ENCODE measurements at regions not wholly inside any gene's neighbourhood (a gene's known extent, or its start where the extent isn't known, plus 50 kb on each side); places are given as distances from the start of the nearest gene placed in this dataset.

DNA sequence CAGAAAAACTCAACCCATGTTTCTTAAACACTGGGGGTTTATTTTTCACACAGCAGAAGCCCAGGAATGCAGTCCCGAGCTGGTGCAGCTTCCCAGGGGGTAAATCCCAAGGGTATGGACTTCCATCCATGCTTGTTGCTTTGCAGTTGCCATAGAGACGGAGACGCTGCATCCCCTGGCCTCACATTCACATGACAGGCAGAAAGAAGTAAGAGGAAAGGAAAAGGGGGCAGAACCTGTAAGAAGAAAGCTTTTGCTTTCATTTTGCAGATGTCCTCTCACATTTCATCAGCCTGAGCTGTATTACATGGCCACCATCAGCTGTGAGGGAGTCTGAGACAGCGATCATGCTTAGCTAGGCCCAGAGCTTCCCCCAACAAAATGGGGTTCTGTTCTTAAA lies 321.0 kb downstream of the AGTPBP1 start:
- DNase-seq (ENCODE audit: low read depth): no peak
- TF ChIP-seq, protein P1, sequence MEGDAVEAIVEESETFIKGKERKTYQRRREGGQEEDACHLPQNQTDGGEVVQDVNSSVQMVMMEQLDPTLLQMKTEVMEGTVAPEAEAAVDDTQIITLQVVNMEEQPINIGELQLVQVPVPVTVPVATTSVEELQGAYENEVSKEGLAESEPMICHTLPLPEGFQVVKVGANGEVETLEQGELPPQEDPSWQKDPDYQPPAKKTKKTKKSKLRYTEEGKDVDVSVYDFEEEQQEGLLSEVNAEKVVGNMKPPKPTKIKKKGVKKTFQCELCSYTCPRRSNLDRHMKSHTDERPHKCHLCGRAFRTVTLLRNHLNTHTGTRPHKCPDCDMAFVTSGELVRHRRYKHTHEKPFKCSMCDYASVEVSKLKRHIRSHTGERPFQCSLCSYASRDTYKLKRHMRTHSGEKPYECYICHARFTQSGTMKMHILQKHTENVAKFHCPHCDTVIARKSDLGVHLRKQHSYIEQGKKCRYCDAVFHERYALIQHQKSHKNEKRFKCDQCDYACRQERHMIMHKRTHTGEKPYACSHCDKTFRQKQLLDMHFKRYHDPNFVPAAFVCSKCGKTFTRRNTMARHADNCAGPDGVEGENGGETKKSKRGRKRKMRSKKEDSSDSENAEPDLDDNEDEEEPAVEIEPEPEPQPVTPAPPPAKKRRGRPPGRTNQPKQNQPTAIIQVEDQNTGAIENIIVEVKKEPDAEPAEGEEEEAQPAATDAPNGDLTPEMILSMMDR (conservative IDR thresholded peaks at IDR 0.05; ENCODE audit: control insufficient read depth, insufficient read depth, low read depth, low read length): no peak
- no peak overlapping the region for H3K4me3 ChIP-seq (ENCODE audit: control insufficient read depth, low read depth, low read length)

DNA sequence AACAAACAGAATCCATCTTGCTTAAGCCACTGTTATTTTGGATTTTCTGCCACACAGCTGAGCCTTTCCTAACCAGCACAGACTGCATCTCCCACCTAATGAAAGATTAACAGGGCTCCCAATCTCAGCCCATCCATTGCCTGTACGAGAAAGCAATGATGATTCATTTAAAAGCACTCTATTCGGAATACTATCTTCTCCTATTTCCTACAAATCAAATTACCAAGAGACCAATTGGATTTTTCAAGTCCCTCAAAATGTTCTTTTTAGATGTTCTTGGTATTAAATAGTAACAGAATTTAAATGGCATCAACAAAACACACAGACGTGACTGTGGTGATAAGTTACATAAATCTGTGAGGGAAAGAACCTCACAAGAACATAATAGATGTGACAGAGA lies 324.1 kb downstream of the AGTPBP1 start:
- DNase-seq (ENCODE audit: low read depth): no peak
- no peak overlapping the region for H3K4me3 ChIP-seq (ENCODE audit: control insufficient read depth, low read depth, low read length)
- TF ChIP-seq, protein P1 (conservative IDR thresholded peaks at IDR 0.05; ENCODE audit: control insufficient read depth, insufficient read depth, low read depth, low read length): no peak

DNA sequence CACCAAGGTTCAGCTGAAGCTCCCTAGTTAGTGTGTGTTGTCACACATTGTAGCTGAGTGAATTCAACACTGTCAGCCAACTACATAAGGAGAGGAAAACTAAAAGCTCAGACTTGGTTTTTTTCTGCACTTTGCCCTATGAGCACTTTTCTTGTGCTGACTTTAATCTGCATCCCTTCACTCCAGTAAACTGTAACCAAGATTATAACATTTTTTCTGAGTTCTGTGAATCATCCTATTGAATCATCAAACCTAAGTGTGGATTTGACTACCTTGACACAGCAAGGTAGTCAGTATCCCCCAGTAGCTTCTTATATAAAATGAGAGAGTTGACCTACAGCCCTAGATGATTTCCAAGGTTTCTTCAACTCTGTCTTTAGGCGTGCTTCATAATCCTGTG lies 325.0 kb downstream of the AGTPBP1 start:
- no peak for DNase-seq (ENCODE audit: low read depth)
- H3K4me3 ChIP-seq (ENCODE audit: control insufficient read depth, low read depth, low read length): no peak overlapping the region
- TF ChIP-seq, protein P1 (conservative IDR thresholded peaks at IDR 0.05; ENCODE audit: control insufficient read depth, insufficient read depth, low read depth, low read length): no peak

DNA sequence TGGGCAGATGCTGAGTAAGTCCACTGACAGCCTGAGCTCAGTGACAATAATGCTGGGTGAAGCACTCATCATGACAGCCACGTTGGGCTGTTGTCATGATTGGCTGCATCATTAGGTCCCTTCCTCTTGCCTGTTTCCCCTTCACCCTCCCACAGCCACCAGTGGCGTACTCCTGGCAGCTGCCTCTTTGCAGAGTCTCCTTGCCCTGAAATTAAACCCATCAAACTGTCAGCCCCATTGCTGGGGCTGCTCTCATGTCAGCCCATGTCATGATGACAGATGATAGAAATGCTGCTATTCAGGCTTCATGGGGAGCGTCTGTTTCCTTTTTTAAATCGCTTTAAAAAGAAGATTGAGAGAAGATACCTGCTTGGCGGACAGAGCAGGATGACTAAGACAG lies 327.4 kb downstream of the AGTPBP1 start:
- TF ChIP-seq, protein P1 (conservative IDR thresholded peaks at IDR 0.05; ENCODE audit: control insufficient read depth, insufficient read depth, low read depth, low read length): no peak
- no peak for DNase-seq (ENCODE audit: low read depth)
- H3K4me3 ChIP-seq (ENCODE audit: control insufficient read depth, low read depth, low read length): no peak overlapping the region

DNA sequence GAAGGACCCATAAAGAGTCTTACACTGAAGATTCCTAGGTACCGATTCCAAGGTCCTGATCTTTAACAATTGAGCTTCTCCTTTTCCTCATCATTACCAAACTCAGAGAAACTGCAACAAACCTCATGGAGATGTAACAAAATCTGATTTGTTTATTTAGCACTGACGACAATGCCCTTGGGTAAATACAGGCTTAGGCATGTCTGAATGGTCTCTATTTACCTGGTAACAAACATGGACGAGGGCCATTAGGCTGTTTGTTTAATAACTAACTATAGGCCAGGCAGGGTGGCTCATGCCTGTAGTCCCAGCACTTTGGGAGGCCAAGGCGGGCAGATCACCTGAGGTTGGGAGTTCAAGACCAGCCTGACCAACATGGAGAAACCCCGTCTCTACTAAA lies 333.3 kb downstream of the AGTPBP1 start:
- no peak for DNase-seq (ENCODE audit: low read depth)
- TF ChIP-seq, protein P1 (conservative IDR thresholded peaks at IDR 0.05; ENCODE audit: control insufficient read depth, insufficient read depth, low read depth, low read length): no peak

DNA sequence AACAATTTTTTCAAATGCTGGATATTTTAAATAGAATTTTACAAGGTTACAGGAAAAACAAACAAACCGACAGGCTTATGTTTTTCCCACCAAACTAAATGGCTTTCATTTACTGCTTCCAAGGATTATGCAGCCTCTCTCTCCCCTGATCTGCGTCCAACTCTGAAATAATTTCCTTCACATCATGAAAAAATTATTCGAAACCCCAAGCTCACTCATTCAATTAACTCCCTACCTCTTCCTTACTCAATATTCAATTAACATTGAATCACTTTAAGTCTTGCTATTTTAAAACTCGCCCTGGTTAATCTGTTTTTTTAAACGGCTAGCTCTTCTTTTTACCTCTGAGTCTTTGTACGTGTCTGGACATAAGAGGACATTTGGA lies 336.2 kb downstream of the AGTPBP1 start:
- no peak for DNase-seq (ENCODE audit: low read depth)
- H3K4me3 ChIP-seq (ENCODE audit: control insufficient read depth, low read depth, low read length): no peak overlapping the region
- TF ChIP-seq, protein P1 (conservative IDR thresholded peaks at IDR 0.05; ENCODE audit: control insufficient read depth, insufficient read depth, low read depth, low read length): no peak

More for the DNA sequence above, 333.3 kb downstream of the AGTPBP1 start:
- H3K4me3 ChIP-seq (ENCODE audit: control insufficient read depth, low read depth, low read length): no peak overlapping the region

DNA sequence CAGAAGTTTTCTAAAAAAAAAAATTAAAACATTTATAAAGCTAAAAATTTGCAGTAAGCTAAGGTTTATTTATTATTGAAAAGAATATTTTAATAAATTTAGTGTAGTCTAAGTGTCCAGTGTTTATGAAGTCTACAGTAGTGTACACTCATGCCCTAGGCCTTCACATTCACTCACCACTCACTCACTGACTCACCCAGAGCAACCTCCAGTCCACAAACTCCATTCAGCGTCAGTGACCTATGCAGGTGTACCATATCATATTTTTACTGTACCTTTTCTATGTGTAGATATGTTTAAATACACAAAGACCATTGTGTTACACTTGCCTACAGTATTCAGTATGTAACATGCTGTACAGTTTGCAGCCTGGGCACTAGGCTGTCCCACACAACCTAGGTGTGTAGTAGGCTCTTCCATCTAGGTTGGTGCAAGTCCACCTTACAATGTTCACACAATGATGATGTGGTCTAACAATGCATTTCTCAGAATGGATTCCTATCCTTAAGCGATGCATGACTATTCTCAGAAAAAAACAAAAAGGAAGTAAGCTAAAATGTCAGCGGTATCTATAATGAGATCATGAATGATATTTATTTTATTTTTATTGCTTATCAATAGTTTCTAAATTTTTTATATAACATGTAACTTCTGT lies 336.7 kb downstream of the AGTPBP1 start:
- no peak overlapping the region for H3K4me3 ChIP-seq (ENCODE audit: control insufficient read depth, low read depth, low read length)
- no peak for DNase-seq (ENCODE audit: low read depth)
- TF ChIP-seq, protein P1 (conservative IDR thresholded peaks at IDR 0.05; ENCODE audit: control insufficient read depth, insufficient read depth, low read depth, low read length): no peak

Measured in fibroblast of mammary gland (primary cell).